Esophagus squamous epithelium (tissue), 4 donors: ENCODE measurements at regions not wholly inside any gene's neighbourhood (a gene's known extent, or its start where the extent isn't known, plus 50 kb on each side); places are given as distances from the start of the nearest gene placed in this dataset.
"Not testable (repeated sequence)": the region's sequence is repeated elsewhere in the genome, so short reads cannot be mapped to it uniquely, and the experiment has no call there.

ENCODE experiments used
- CTCF ChIP-seq, 6 experiments: fragments of 450-650 bp in 4 of 6; fragments of 200-600 bp in 2 of 6; sonication (generic) in 2 of 6; IDR thresholded peaks; one replicate each; pipeline ENCODE4 v1.5.1; 2016 to 2019; ENCODE audit warnings: antibody characterized with exemption in 6 of 6, mild to moderate bottlenecking in 4 of 6, moderate library complexity in 4 of 6
- POLR2A ChIP-seq, 4 donors: fragments of 450-650 bp; IDR thresholded peaks; one replicate each; pipeline ENCODE4 v1.6.1; 2017; ENCODE audit warnings: antibody characterized with exemption in 4 of 4, mild to moderate bottlenecking in 4 of 4, moderate library complexity in 3 of 4

GRCh38 chr22:40099887-40100286 lies 77.8 kb upstream of the TNRC6B start:
- not testable (repeated sequence) for TF ChIP-seq CTCF, POLR2A (IDR thresholded peaks at IDR 0.05)
